Astrocyte of the cerebellum (primary cell): ENCODE measurements at regions not wholly inside any gene's neighbourhood (a gene's known extent, or its start where the extent isn't known, plus 50 kb on each side); places are given as distances from the start of the nearest gene placed in this dataset.
A peak's percentile ranks its signal among the peaks of the same experiment; 100 is the strongest.

Source experiments
- DNase-seq: peaks from one replicate; pipeline ENCODE4 v3.0.0-alpha.2; 2011; ENCODE audit warnings: low read depth
- H3K4me3 ChIP-seq: 2 replicates; pipeline ENCODE4 v1.5.1; 2011; ENCODE audit warnings: mild to moderate bottlenecking, low read depth, low read length, moderate library complexity
- in situ Hi-C: cut with HindIII; loops from 2 replicates; pipeline ENCODE4 v1.10.0; 2017; ENCODE audit warnings: low sequenced_read_pairs
- TF ChIP-seq, protein P1 (sequence below): IDR thresholded peaks from 2 replicates; pipeline ENCODE4 v1.5.1; 2012; ENCODE audit warnings: low read length, low read depth, moderate library complexity, mild to moderate bottlenecking; ENCODE audit errors: missing control alignments

- DNase-seq = no peak
- TF ChIP-seq, protein P1, sequence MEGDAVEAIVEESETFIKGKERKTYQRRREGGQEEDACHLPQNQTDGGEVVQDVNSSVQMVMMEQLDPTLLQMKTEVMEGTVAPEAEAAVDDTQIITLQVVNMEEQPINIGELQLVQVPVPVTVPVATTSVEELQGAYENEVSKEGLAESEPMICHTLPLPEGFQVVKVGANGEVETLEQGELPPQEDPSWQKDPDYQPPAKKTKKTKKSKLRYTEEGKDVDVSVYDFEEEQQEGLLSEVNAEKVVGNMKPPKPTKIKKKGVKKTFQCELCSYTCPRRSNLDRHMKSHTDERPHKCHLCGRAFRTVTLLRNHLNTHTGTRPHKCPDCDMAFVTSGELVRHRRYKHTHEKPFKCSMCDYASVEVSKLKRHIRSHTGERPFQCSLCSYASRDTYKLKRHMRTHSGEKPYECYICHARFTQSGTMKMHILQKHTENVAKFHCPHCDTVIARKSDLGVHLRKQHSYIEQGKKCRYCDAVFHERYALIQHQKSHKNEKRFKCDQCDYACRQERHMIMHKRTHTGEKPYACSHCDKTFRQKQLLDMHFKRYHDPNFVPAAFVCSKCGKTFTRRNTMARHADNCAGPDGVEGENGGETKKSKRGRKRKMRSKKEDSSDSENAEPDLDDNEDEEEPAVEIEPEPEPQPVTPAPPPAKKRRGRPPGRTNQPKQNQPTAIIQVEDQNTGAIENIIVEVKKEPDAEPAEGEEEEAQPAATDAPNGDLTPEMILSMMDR = no peak
- H3K4me3 ChIP-seq = no peak overlapping the region
- in situ Hi-C loops = no loop called here
These were observed 131.6 kb upstream of the ID4 start for GRCh38 chr6:19705606-19706005.

DNA sequence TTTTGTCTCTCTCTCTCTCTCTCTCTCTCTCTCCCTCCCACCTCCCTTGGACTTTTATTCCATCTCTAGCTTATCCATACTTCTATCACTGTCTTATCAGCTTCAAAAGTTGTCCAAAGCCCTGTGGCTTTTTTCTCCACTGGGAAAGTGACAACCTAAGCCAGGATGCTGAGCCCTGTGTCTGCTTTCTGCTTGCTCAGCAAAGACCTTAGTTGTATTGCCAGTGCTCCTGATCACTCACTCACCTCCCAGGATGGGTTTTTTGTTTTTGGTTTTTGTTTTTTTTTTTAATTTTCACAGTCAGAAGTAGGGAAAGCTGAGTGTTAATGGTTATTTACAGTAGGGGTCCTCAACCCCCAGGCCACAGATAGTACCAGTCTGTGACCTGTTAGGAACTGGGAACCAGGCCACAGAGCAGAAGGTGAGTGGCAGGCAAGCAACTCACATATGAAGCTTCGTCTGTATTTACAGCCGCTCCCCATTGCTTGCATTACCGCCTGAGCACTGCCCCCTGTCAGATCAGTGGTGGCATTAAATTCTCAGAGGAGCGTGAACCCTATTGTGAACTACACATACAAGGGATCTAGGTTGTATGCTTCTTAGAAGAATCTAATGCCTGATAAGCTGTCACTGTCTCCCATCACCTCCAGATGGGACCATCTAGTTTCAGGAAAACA lies 125.0 kb upstream of the ID4 start:
- in situ Hi-C loops = no loop called here

GRCh38 chr6:19712998-19713397 lies 124.2 kb upstream of the ID4 start:
- no peak for DNase-seq
- in situ Hi-C loops = no loop called here
- TF ChIP-seq, protein P1 = no peak
- no peak overlapping the region for H3K4me3 ChIP-seq

More for the DNA sequence above, 125.0 kb upstream of the ID4 start:
- TF ChIP-seq, protein P1 = no peak
- no peak overlapping the region for H3K4me3 ChIP-seq
- DNase-seq = no peak

GRCh38 chr6:19713411-19713810 lies 123.8 kb upstream of the ID4 start:
- in situ Hi-C loops = no loop called here
- TF ChIP-seq, protein P1 = no peak

DNA sequence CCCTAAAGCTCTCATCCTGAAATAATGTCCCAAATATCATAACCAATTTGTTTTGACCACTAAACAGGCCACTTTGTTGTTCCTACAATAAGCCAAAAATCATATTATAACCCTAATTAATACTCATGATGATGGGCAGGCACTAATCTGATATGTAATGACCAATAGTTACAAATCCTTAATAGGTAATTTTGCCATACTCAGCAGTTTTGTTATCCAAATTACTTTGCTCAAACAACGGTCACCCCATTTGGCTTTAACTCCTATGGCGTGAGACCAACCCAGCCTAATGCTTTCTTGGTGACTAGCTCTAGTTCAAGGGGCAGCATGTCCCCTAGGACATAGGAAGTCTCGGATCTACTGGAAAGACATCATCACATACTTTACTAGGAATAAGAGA lies 123.2 kb upstream of the ID4 start:
- TF ChIP-seq, protein P1 = no peak
- no peak for DNase-seq
- H3K4me3 ChIP-seq = no peak overlapping the region
- in situ Hi-C loops = no loop called here

More at GRCh38 chr6:19713411-19713810, 123.8 kb upstream of the ID4 start:
- no peak overlapping the region for H3K4me3 ChIP-seq
- DNase-seq = no peak

DNA sequence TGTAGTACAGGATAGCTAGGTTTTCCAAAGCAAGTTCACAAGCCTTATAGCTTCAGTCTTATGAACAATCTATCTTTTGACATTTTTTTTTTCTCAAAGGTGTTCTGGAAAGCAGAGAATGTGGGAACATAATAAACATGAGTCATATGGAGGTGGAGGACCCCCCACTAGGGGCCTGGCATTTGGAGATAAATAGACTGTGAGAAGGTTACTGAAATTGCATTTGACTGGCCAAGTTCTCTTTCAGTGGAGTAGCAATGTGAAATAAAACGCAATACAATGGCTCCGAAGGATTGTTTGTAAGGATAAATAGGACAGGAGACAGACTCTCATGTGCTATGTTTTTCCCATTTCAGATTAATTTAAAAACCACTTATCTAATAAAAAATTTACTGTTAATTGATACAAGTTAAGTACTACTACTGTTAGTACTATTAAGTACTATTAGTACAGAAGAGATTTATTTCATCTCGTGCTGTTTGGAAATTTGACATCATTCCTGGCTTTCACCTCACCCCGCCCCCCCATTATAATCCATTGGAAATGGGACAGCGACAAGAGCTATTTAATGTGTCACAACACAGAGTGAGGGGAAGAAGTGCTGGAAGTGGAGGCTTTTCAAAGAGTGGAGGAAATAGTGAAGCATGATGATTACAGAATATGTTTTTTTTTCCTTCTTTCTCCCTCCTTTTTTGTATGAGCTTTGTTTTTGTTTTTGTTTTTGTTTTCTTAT lies 122.6 kb upstream of the ID4 start:
- peak; percentile 24 for DNase-seq
- H3K4me3 ChIP-seq = no peak overlapping the region
- TF ChIP-seq, protein P1 = no peak
- in situ Hi-C loops = no loop called here
